ENCODE measurements at regions not wholly inside any gene's neighbourhood (a gene's known extent, or its start where the extent isn't known, plus 50 kb on each side); places are given as distances from the start of the nearest gene placed in this dataset.

GRCh38 chr18:24761765-24762164, 301.3 kb downstream of the HRH4 start (continued):
- TF ChIP-seq GTF2I (CRISPR knock-in tag; conservative IDR thresholded peaks at IDR 0.05) (no peak), ZNF512 (CRISPR knock-in tag; IDR thresholded peaks at IDR 0.05; ENCODE audit: borderline replicate concordance) (no peak), ESRRA (CRISPR knock-in tag; IDR thresholded peaks at IDR 0.05; ENCODE audit: borderline replicate concordance) (no peak), E2F4 (CRISPR knock-in tag; IDR thresholded peaks at IDR 0.05; ENCODE audit: borderline replicate concordance, low read depth) (no peak), ETV6 (CRISPR knock-in tag; IDR thresholded peaks at IDR 0.05) (no peak), MXD4 (CRISPR knock-in tag; IDR thresholded peaks at IDR 0.05; ENCODE audit: borderline replicate concordance) (no peak)
- TF ChIP-seq, protein P1, sequence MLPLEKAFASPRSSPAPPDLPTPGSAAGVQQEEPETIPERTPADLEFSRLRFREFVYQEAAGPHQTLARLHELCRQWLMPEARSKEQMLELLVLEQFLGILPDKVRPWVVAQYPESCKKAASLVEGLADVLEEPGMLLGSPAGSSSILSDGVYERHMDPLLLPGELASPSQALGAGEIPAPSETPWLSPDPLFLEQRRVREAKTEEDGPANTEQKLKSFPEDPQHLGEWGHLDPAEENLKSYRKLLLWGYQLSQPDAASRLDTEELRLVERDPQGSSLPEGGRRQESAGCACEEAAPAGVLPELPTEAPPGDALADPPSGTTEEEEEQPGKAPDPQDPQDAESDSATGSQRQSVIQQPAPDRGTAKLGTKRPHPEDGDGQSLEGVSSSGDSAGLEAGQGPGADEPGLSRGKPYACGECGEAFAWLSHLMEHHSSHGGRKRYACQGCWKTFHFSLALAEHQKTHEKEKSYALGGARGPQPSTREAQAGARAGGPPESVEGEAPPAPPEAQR (CRISPR knock-in tag; IDR thresholded peaks at IDR 0.05), result no peak

DNA sequence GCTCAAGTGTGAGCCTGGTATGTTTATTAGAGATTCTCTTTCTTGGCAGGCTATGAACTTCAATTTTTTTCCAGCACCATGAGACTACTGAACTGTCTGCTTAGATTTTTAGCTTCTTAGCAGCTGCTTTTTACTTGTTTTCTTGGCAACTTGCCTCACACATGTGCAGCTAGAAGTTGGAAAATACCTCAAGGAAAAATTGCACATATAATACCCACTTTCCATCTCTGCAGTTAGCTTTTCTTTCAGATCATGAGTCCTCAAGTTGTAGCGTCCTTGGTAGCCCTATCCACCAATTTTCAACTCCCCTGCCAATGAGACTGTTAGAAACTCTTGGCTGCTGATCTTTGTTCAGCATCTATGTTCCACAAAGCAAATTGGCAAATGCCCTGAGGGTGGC, 302.1 kb downstream of the HRH4 start:
- no peak for ATAC-seq
- Mint-ChIP-seq H3K9me3 (peaks cover 39% of the 10 kb centered on the region), H3K4me1 (no peaks in the 10 kb centered on the region), H3K4me3 (no peak overlapping the region), H3K27ac (no peak overlapping the region), H3K27me3 (ENCODE audit: low read depth) (no peaks in the 10 kb centered on the region), H3K36me3 (peaks cover 6% of the 10 kb centered on the region; the same call in 1 of the 2 replicates)
- POLR2A ChIA-PET, result no interaction called here
- DNase-seq (ENCODE audit: low spot score), result no peak
- CTCF ChIA-PET, result no interaction called here
- no peak for TF ChIP-seq ELF4 (CRISPR knock-in tag; IDR thresholded peaks at IDR 0.05; ENCODE audit: low read depth)
- TF ChIP-seq, protein P2, sequence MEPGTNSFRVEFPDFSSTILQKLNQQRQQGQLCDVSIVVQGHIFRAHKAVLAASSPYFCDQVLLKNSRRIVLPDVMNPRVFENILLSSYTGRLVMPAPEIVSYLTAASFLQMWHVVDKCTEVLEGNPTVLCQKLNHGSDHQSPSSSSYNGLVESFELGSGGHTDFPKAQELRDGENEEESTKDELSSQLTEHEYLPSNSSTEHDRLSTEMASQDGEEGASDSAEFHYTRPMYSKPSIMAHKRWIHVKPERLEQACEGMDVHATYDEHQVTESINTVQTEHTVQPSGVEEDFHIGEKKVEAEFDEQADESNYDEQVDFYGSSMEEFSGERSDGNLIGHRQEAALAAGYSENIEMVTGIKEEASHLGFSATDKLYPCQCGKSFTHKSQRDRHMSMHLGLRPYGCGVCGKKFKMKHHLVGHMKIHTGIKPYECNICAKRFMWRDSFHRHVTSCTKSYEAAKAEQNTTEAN (CRISPR knock-in tag; IDR thresholded peaks at IDR 0.05), result no peak
- TF ChIP-seq, protein P3, sequence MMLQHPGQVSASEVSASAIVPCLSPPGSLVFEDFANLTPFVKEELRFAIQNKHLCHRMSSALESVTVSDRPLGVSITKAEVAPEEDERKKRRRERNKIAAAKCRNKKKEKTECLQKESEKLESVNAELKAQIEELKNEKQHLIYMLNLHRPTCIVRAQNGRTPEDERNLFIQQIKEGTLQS (CRISPR knock-in tag; conservative IDR thresholded peaks at IDR 0.05), result no peak
- TF ChIP-seq SP1 (CRISPR knock-in tag; conservative IDR thresholded peaks at IDR 0.05), result no peak
- TF ChIP-seq HMGXB4 (CRISPR knock-in tag; IDR thresholded peaks at IDR 0.05), result no peak
- TF ChIP-seq ZNF232 (CRISPR knock-in tag; IDR thresholded peaks at IDR 0.05), result no peak
- TF ChIP-seq NFE2L1 (CRISPR knock-in tag; IDR thresholded peaks at IDR 0.05), result no peak
- TF ChIP-seq PRRX2 (CRISPR knock-in tag; IDR thresholded peaks at IDR 0.05), result no peak
- TF ChIP-seq MYBL2 (CRISPR knock-in tag; IDR thresholded peaks at IDR 0.05), result no peak
- TF ChIP-seq ZNF512 (CRISPR knock-in tag; IDR thresholded peaks at IDR 0.05; ENCODE audit: borderline replicate concordance), result no peak
- no peak for TF ChIP-seq TEAD4 (CRISPR knock-in tag; IDR thresholded peaks at IDR 0.05)
- TF ChIP-seq GRHL2 (CRISPR knock-in tag; IDR thresholded peaks at IDR 0.05; ENCODE audit: insufficient replicate concordance, severe bottlenecking), result no peak
- TF ChIP-seq GTF2I (CRISPR knock-in tag; conservative IDR thresholded peaks at IDR 0.05), result no peak
- no peak for TF ChIP-seq JAZF1 (CRISPR knock-in tag; IDR thresholded peaks at IDR 0.05)
- no peak for TF ChIP-seq MLX (CRISPR knock-in tag; IDR thresholded peaks at IDR 0.05)
- TF ChIP-seq NR2C2 (CRISPR knock-in tag; IDR thresholded peaks at IDR 0.05), result no peak
- no peak for TF ChIP-seq ZNF416 (CRISPR knock-in tag; IDR thresholded peaks at IDR 0.05)
- no peak for TF ChIP-seq ETV6 (CRISPR knock-in tag; IDR thresholded peaks at IDR 0.05)
- TF ChIP-seq TCF7 (CRISPR knock-in tag; IDR thresholded peaks at IDR 0.05; ENCODE audit: low read depth), result no peak

All from WTC11 (cell line).